Activated T-helper 17 cell treated with anti-CD3 and anti-CD28 coated beads, Interleukin-2, amount 50 U/mL, for 72 hours (primary cell): ENCODE measurements at regions not wholly inside any gene's neighbourhood (a gene's known extent, or its start where the extent isn't known, plus 50 kb on each side); places are given as distances from the start of the nearest gene placed in this dataset.

Source experiments
- ATAC-seq: fragments of 150-1000 bp; cut with Tn5 transposase; replicated peaks from 2 replicates; pipeline ENCODE4 v1.10.0; 2021; ENCODE audit warnings: mild to moderate bottlenecking, moderate library complexity
- H3K27ac Mint-ChIP-seq: one replicate; pipeline ENCODE4 v1.8.0; 2022; ENCODE audit warnings: mixed read lengths
- H3K27me3 Mint-ChIP-seq: one replicate; pipeline ENCODE4 v1.8.0; 2022; ENCODE audit warnings: mixed read lengths
- H3K36me3 Mint-ChIP-seq: one replicate; pipeline ENCODE4 v1.8.0; 2022; ENCODE audit warnings: low read depth, mild to moderate bottlenecking, mixed read lengths
- H3K4me1 Mint-ChIP-seq: one replicate; pipeline ENCODE4 v1.8.0; 2022; ENCODE audit warnings: mixed read lengths
- H3K4me3 Mint-ChIP-seq: one replicate; pipeline ENCODE4 v1.8.0; 2022; ENCODE audit warnings: mild to moderate bottlenecking, mixed read lengths
- H3K9me3 Mint-ChIP-seq: one replicate; pipeline ENCODE4 v1.8.0; 2022; ENCODE audit warnings: mixed read lengths

- no peak overlapping the region for H3K4me3 Mint-ChIP-seq
- peaks cover 4% of the 10 kb centered on the region for H3K27me3 Mint-ChIP-seq
- no peaks in the 10 kb centered on the region for H3K4me1 Mint-ChIP-seq
- no peak for ATAC-seq
- H3K9me3 Mint-ChIP-seq: no peaks in the 10 kb centered on the region
- H3K36me3 Mint-ChIP-seq: no peaks in the 10 kb centered on the region
- no peak overlapping the region for H3K27ac Mint-ChIP-seq
Observed at GRCh38 chr6:100168148-100168547, 174.1 kb upstream of the MCHR2 start.

GRCh38 chr6:100167585-100167984 is 173.6 kb upstream of the MCHR2 start:
- no peak overlapping the region for H3K27ac Mint-ChIP-seq
- H3K36me3 Mint-ChIP-seq: no peaks in the 10 kb centered on the region
- H3K9me3 Mint-ChIP-seq: no peaks in the 10 kb centered on the region
- no peak overlapping the region for H3K4me3 Mint-ChIP-seq
- ATAC-seq: no peak
- H3K4me1 Mint-ChIP-seq: no peaks in the 10 kb centered on the region
- peaks cover 9% of the 10 kb centered on the region for H3K27me3 Mint-ChIP-seq

- no peak for ATAC-seq
- no peak overlapping the region for H3K4me3 Mint-ChIP-seq
- H3K9me3 Mint-ChIP-seq: no peaks in the 10 kb centered on the region
- H3K4me1 Mint-ChIP-seq: no peaks in the 10 kb centered on the region
- peaks cover 9% of the 10 kb centered on the region for H3K27me3 Mint-ChIP-seq
- H3K27ac Mint-ChIP-seq: no peak overlapping the region
- no peaks in the 10 kb centered on the region for H3K36me3 Mint-ChIP-seq
Observed at GRCh38 chr6:100166956-100167355, 172.9 kb upstream of the MCHR2 start.

- Mint-ChIP-seq H3K27ac (no peak overlapping the region), H3K9me3 (no peaks in the 10 kb centered on the region)
- no peak for ATAC-seq
Observed at GRCh38 chr6:100165442-100165841, 171.4 kb upstream of the MCHR2 start.

GRCh38 chr6:100163035-100163434 is 169.0 kb upstream of the MCHR2 start:
- H3K4me3 Mint-ChIP-seq: no peak overlapping the region
- no peaks in the 10 kb centered on the region for H3K9me3 Mint-ChIP-seq
- H3K4me1 Mint-ChIP-seq: no peaks in the 10 kb centered on the region
- H3K27me3 Mint-ChIP-seq: peaks cover 22% of the 10 kb centered on the region
- no peak overlapping the region for H3K27ac Mint-ChIP-seq
- H3K36me3 Mint-ChIP-seq: no peaks in the 10 kb centered on the region
- ATAC-seq: no peak

More at GRCh38 chr6:100165442-100165841, 171.4 kb upstream of the MCHR2 start:
- Mint-ChIP-seq H3K27me3 (peaks cover 16% of the 10 kb centered on the region), H3K36me3 (no peaks in the 10 kb centered on the region), H3K4me1 (no peaks in the 10 kb centered on the region), H3K4me3 (no peak overlapping the region)

- Mint-ChIP-seq H3K36me3 (no peaks in the 10 kb centered on the region), H3K4me3 (no peak overlapping the region), H3K27ac (no peak overlapping the region), H3K9me3 (no peaks in the 10 kb centered on the region), H3K4me1 (no peaks in the 10 kb centered on the region), H3K27me3 (peaks cover 25% of the 10 kb centered on the region)
- ATAC-seq: peak; percentile 14
Observed at GRCh38 chr6:100161782-100162365, 167.9 kb upstream of the MCHR2 start.

GRCh38 chr6:100160930-100161329 is 166.9 kb upstream of the MCHR2 start:
- ATAC-seq: no peak
- Mint-ChIP-seq H3K4me3 (no peak overlapping the region), H3K4me1 (no peaks in the 10 kb centered on the region), H3K36me3 (no peaks in the 10 kb centered on the region), H3K27me3 (peaks cover 26% of the 10 kb centered on the region), H3K27ac (no peak overlapping the region), H3K9me3 (no peaks in the 10 kb centered on the region)

- Mint-ChIP-seq H3K36me3 (no peaks in the 10 kb centered on the region), H3K9me3 (no peaks in the 10 kb centered on the region), H3K4me1 (no peaks in the 10 kb centered on the region), H3K4me3 (no peak overlapping the region), H3K27me3 (peaks cover 10% of the 10 kb centered on the region), H3K27ac (no peak overlapping the region)
- ATAC-seq: no peak
Observed at GRCh38 chr6:100155141-100155540, 161.1 kb upstream of the MCHR2 start.

- no peaks in the 10 kb centered on the region for H3K36me3 Mint-ChIP-seq
- peaks cover 7% of the 10 kb centered on the region for H3K27me3 Mint-ChIP-seq
- no peak for ATAC-seq
- no peak overlapping the region for H3K4me3 Mint-ChIP-seq
- H3K9me3 Mint-ChIP-seq: no peaks in the 10 kb centered on the region
- H3K27ac Mint-ChIP-seq: no peak overlapping the region
- H3K4me1 Mint-ChIP-seq: no peaks in the 10 kb centered on the region
Observed at GRCh38 chr6:100153636-100154275, 159.7 kb upstream of the MCHR2 start.

- H3K4me3 Mint-ChIP-seq: no peak overlapping the region
- H3K36me3 Mint-ChIP-seq: no peaks in the 10 kb centered on the region
- ATAC-seq: no peak
- H3K27ac Mint-ChIP-seq: no peak overlapping the region
- H3K27me3 Mint-ChIP-seq: peaks cover 7% of the 10 kb centered on the region
- no peaks in the 10 kb centered on the region for H3K9me3 Mint-ChIP-seq
- no peaks in the 10 kb centered on the region for H3K4me1 Mint-ChIP-seq
Observed at GRCh38 chr6:100152201-100152600, 158.2 kb upstream of the MCHR2 start.

- H3K4me3 Mint-ChIP-seq: no peak overlapping the region
- no peak for ATAC-seq
- no peaks in the 10 kb centered on the region for H3K9me3 Mint-ChIP-seq
- H3K27ac Mint-ChIP-seq: no peak overlapping the region
- no peaks in the 10 kb centered on the region for H3K36me3 Mint-ChIP-seq
- H3K27me3 Mint-ChIP-seq: peaks cover 9% of the 10 kb centered on the region
- no peaks in the 10 kb centered on the region for H3K4me1 Mint-ChIP-seq
Observed at GRCh38 chr6:100144991-100145390, 151.0 kb upstream of the MCHR2 start.

- Mint-ChIP-seq H3K9me3 (no peaks in the 10 kb centered on the region), H3K4me1 (no peaks in the 10 kb centered on the region), H3K36me3 (no peaks in the 10 kb centered on the region), H3K27ac (no peak overlapping the region), H3K4me3 (no peak overlapping the region), H3K27me3 (peaks cover 8% of the 10 kb centered on the region)
- ATAC-seq: no peak
Observed at GRCh38 chr6:100138346-100139022, 144.5 kb upstream of the MCHR2 start.

GRCh38 chr6:100137759-100138158 is 143.7 kb upstream of the MCHR2 start:
- H3K36me3 Mint-ChIP-seq: no peaks in the 10 kb centered on the region
- H3K27me3 Mint-ChIP-seq: peaks cover 9% of the 10 kb centered on the region
- no peak overlapping the region for H3K4me3 Mint-ChIP-seq
- ATAC-seq: no peak
- H3K27ac Mint-ChIP-seq: no peak overlapping the region
- H3K4me1 Mint-ChIP-seq: no peaks in the 10 kb centered on the region
- H3K9me3 Mint-ChIP-seq: no peaks in the 10 kb centered on the region

GRCh38 chr6:100136590-100136989 is 142.6 kb upstream of the MCHR2 start:
- Mint-ChIP-seq H3K4me3 (no peak overlapping the region), H3K36me3 (no peaks in the 10 kb centered on the region), H3K9me3 (no peaks in the 10 kb centered on the region), H3K27ac (no peak overlapping the region), H3K27me3 (peaks cover 12% of the 10 kb centered on the region), H3K4me1 (no peaks in the 10 kb centered on the region)
- ATAC-seq: no peak

- H3K4me1 Mint-ChIP-seq: no peaks in the 10 kb centered on the region
- H3K36me3 Mint-ChIP-seq: no peaks in the 10 kb centered on the region
- peaks cover 10% of the 10 kb centered on the region for H3K27me3 Mint-ChIP-seq
- no peak for ATAC-seq
- no peak overlapping the region for H3K4me3 Mint-ChIP-seq
- H3K27ac Mint-ChIP-seq: no peak overlapping the region
- H3K9me3 Mint-ChIP-seq: no peaks in the 10 kb centered on the region
Observed at GRCh38 chr6:100135977-100136376, 142.0 kb upstream of the MCHR2 start.
